ENCODE measurements at regions not wholly inside any gene's neighbourhood (a gene's known extent, or its start where the extent isn't known, plus 50 kb on each side); places are given as distances from the start of the nearest gene placed in this dataset.

- intact Hi-C loops (cut with DNase I) = loop anchor here in 1 of 2 donors (10.0 kb wide), 2 partner anchors 55 to 215 kb away; no protein-coding TSS in a partner anchor
- DNase-seq = no peak
Observed at GRCh38 chr17:54009502-54009901, 186.8 kb downstream of the KIF2B start.

DNA sequence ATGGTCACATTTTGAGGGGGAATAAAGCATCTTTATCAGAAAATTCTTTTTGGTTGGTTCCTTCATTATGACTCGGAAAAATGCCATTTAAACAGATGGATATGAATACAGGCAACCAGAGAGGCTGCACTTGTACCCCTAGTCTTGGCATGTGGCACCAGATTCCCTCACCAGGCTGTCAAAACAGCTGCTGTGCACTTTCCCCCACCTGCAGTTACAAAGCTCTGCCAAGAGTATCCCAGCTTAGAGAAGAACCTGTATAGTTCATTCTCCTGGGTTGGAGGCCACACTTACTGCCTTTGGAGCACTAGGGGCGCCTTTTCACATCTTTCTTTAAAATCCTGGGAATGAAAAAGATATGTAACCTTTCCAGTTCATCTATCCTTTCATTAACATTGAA lies 190.3 kb downstream of the KIF2B start:
- ATAC-seq = no peak
- Histone ChIP-seq H3K27me3 (ENCODE audit: insufficient read depth in 3 of 3, low read length in 2 of 3) (no peaks in the 10 kb centered on the region), H3K9me3 (no peaks in the 10 kb centered on the region), H3K27ac (no peak overlapping the region), H3K36me3 (ENCODE audit: insufficient read depth in 1 of 2, low read depth in 1 of 2) (no peaks in the 10 kb centered on the region), H3K4me1 (peaks cover 5% of the 10 kb centered on the region), H3K4me3 (no peak overlapping the region)
- intact Hi-C loops (cut with DNase I) = no loop called here
- DNase-seq = no peak
- WGBS, 3 donors = 58 to 66% (median 64%) methylated on average over 2 of the region's 2 CpGs
- TF ChIP-seq, protein P1, sequence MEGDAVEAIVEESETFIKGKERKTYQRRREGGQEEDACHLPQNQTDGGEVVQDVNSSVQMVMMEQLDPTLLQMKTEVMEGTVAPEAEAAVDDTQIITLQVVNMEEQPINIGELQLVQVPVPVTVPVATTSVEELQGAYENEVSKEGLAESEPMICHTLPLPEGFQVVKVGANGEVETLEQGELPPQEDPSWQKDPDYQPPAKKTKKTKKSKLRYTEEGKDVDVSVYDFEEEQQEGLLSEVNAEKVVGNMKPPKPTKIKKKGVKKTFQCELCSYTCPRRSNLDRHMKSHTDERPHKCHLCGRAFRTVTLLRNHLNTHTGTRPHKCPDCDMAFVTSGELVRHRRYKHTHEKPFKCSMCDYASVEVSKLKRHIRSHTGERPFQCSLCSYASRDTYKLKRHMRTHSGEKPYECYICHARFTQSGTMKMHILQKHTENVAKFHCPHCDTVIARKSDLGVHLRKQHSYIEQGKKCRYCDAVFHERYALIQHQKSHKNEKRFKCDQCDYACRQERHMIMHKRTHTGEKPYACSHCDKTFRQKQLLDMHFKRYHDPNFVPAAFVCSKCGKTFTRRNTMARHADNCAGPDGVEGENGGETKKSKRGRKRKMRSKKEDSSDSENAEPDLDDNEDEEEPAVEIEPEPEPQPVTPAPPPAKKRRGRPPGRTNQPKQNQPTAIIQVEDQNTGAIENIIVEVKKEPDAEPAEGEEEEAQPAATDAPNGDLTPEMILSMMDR (IDR thresholded peaks at IDR 0.05) = no peak

More at GRCh38 chr17:54009502-54009901, 186.8 kb downstream of the KIF2B start:
- TF ChIP-seq, protein P1 (IDR thresholded peaks at IDR 0.05) = no peak
- no peaks in the 10 kb centered on the region for H3K36me3 ChIP-seq (ENCODE audit: insufficient read depth in 1 of 2, low read depth in 1 of 2)
- 17 to 68% (median 30%) methylated on average over 4 of the region's 4 CpGs for WGBS, 3 donors
- H3K4me3 ChIP-seq = no peak overlapping the region
- ATAC-seq = peak in 2 of 4 donors; percentile 32 to 71
- no peak overlapping the region for H3K27ac ChIP-seq
- H3K27me3 ChIP-seq (ENCODE audit: insufficient read depth in 3 of 3, low read length in 2 of 3) = no peaks in the 10 kb centered on the region
- peaks cover 5% of the 10 kb centered on the region for H3K4me1 ChIP-seq
- no peaks in the 10 kb centered on the region for H3K9me3 ChIP-seq

DNA sequence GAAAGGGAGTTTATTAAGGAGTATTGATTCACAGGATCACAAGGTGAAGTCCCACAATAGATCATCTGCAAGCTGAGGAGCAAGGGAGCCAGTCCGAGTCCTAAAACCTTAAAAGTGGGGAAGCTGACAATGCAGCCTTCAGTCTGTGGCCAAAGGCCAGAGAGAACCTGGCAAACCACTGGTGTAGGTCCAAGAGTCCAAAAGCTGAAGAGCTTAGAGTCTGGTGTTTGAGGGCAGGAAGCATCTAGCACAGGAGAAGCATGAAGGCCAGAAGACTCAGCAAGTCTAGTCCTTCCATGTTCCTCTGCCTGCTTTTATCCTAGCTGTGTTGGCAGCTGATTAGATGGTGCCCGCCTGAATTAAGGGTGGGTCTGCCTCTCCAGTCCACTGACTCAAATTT lies 193.0 kb downstream of the KIF2B start:
- TF ChIP-seq, protein P1 (IDR thresholded peaks at IDR 0.05) = no peak
- Histone ChIP-seq H3K9me3 (no peaks in the 10 kb centered on the region), H3K27me3 (ENCODE audit: insufficient read depth in 3 of 3, low read length in 2 of 3) (no peaks in the 10 kb centered on the region), H3K4me1 (no peaks in the 10 kb centered on the region), H3K36me3 (ENCODE audit: insufficient read depth in 1 of 2, low read depth in 1 of 2) (no peaks in the 10 kb centered on the region), H3K4me3 (no peak overlapping the region), H3K27ac (no peak overlapping the region)
- DNase-seq (no peak), ATAC-seq (no peak)
- WGBS, 3 donors = 76 to 89% (median 88%) methylated on average over 2 of the region's 2 CpGs
- intact Hi-C loops (cut with DNase I) = no loop called here

GRCh38 chr17:54021418-54021817 lies 198.7 kb downstream of the KIF2B start:
- whole genome bisulfite sequencing, 3 donors = 95 to 100% (median 100%) methylated on average over 1 of the region's 1 CpG
- DNase-seq (no peak), ATAC-seq (no peak)
- Histone ChIP-seq H3K27ac (no peak overlapping the region), H3K27me3 (ENCODE audit: insufficient read depth in 3 of 3, low read length in 2 of 3) (no peaks in the 10 kb centered on the region), H3K4me1 (no peaks in the 10 kb centered on the region), H3K9me3 (no peaks in the 10 kb centered on the region), H3K36me3 (ENCODE audit: insufficient read depth in 1 of 2, low read depth in 1 of 2) (no peaks in the 10 kb centered on the region), H3K4me3 (no peak overlapping the region)
- TF ChIP-seq, protein P1 (IDR thresholded peaks at IDR 0.05) = no peak
- intact Hi-C loops (cut with DNase I) = no loop called here

- intact Hi-C loops (cut with DNase I) = no loop called here
Observed at GRCh38 chr17:54028986-54029580, 206.4 kb downstream of the KIF2B start.

More at GRCh38 chr17:54028986-54029580, 206.4 kb downstream of the KIF2B start:
- no peak for DNase-seq
- Histone ChIP-seq H3K4me1 (no peaks in the 10 kb centered on the region), H3K27ac (no peak overlapping the region), H3K9me3 (no peaks in the 10 kb centered on the region), H3K27me3 (ENCODE audit: insufficient read depth in 3 of 3, low read length in 2 of 3) (no peaks in the 10 kb centered on the region), H3K36me3 (ENCODE audit: insufficient read depth in 1 of 2, low read depth in 1 of 2) (no peaks in the 10 kb centered on the region), H3K4me3 (no peak overlapping the region)
- ATAC-seq = no peak
- TF ChIP-seq, protein P1 (IDR thresholded peaks at IDR 0.05) = no peak

Data from psoas muscle (tissue), 7 donors.